Upper lobe of left lung (tissue), 6 donors: ENCODE measurements at regions not wholly inside any gene's neighbourhood (a gene's known extent, or its start where the extent isn't known, plus 50 kb on each side); places are given as distances from the start of the nearest gene placed in this dataset.

Source experiments
- ATAC-seq, 2 donors: fragments of 200-7000 bp; cut with Tn5 transposase; one replicate each; pipeline ENCODE4 v1.9.1; 2022; ENCODE audit warnings: mild to moderate bottlenecking in 2 of 2, moderate library complexity in 2 of 2; ENCODE audit not compliant: low FRiP score in 2 of 2
- DNase-seq, 2 donors: peaks; one replicate each; pipeline ENCODE4 v3.0.0-alpha.2; 2019 to 2020
- H3K27ac ChIP-seq, 4 donors: fragments of 200-600 bp; sonication (generic); one replicate each; pipeline ENCODE4 v1.5.1; 2016 to 2019
- H3K27me3 ChIP-seq, 4 donors: fragments of 200-600 bp; sonication (generic); one replicate each; pipeline ENCODE4 v1.5.1; 2017 to 2019
- H3K36me3 ChIP-seq, 4 donors: fragments of 200-600 bp; sonication (generic); one replicate each; pipeline ENCODE4 v1.5.1; 2016 to 2019
- H3K4me1 ChIP-seq, 4 donors: fragments of 200-600 bp; sonication (generic); one replicate each; pipeline ENCODE4 v1.5.1; 2018 to 2019
- H3K4me3 ChIP-seq, 4 donors: fragments of 200-600 bp; sonication (generic); one replicate each; pipeline ENCODE4 v1.5.1; 2017 to 2019; ENCODE audit warnings: mild to moderate bottlenecking in 2 of 4, moderate library complexity in 1 of 4
- H3K9me3 ChIP-seq, 4 donors: fragments of 200-600 bp; sonication (generic); one replicate each; pipeline ENCODE4 v1.5.1; 2018 to 2019
- EP300 ChIP-seq, 4 donors: sonication (generic); formaldehyde crosslinking; IDR thresholded peaks; one replicate each; pipeline ENCODE4 v1.5.1; 2017; ENCODE audit warnings: antibody characterized with exemption in 4 of 4, control low read depth in 2 of 4
- POLR2A ChIP-seq, 4 donors: fragments of 450-650 bp; IDR thresholded peaks; one replicate each; pipeline ENCODE4 v1.5.1; 2016 to 2017; ENCODE audit warnings: antibody characterized with exemption in 4 of 4, mild to moderate bottlenecking in 2 of 4
- POLR2AphosphoS5 ChIP-seq, 2 donors: sonication (generic); formaldehyde crosslinking; IDR thresholded peaks; one replicate each; pipeline ENCODE4 v1.5.1; 2017; ENCODE audit warnings: antibody characterized with exemption in 2 of 2
- WGBS, 2 donors: methylation state at CpG; one replicate each; pipeline ENCODE4 v1.1.5; 2017 to 2018; 5-methylcytosine and 5-hydroxymethylcytosine counted together
- TF ChIP-seq, protein P1 (sequence below), 6 experiments: fragments of 450-650 bp in 4 of 6; fragments of 200-600 bp in 2 of 6; sonication (generic) in 2 of 6; IDR thresholded peaks; one replicate each; pipeline ENCODE4 v1.5.1; 2016 to 2019; ENCODE audit warnings: antibody characterized with exemption in 6 of 6
- donor health status: DM: no; HTN: no; CAD: no; lungs with moderate emphysema.
- donor health status: DM: no; HTN: yes; CAD: no; lungs with severe emphysema.

DNA sequence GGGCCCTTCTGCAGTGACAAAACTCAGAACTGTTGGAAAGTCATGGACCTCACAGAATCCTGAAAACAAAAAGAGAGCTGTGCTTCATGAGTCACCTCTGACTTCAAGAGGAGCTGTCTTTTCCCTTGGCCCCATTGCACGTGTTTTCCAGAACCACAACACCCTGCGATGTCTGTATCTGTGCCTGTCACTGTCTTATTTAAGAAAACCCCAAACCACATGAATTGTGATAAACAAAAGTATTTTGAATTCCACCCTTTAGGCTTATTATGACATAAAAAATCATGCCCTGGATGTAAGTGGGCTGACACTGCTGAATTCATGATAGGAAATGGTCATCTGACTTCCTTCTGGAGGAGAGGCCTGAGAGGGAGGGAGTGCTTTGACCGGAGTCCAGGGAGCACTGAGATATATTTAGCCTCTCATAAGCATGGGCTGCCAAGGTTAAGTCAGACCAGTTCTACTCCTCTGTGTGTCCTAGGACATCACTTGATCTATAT lies 96.4 kb upstream of the DUSP22 start:
- no peaks in the 10 kb centered on the region for H3K27me3 ChIP-seq
- TF ChIP-seq POLR2AphosphoS5 (IDR thresholded peaks at IDR 0.05) (no peak), POLR2A (IDR thresholded peaks at IDR 0.05) (no peak), EP300 (IDR thresholded peaks at IDR 0.05) (no peak)
- TF ChIP-seq, protein P1, sequence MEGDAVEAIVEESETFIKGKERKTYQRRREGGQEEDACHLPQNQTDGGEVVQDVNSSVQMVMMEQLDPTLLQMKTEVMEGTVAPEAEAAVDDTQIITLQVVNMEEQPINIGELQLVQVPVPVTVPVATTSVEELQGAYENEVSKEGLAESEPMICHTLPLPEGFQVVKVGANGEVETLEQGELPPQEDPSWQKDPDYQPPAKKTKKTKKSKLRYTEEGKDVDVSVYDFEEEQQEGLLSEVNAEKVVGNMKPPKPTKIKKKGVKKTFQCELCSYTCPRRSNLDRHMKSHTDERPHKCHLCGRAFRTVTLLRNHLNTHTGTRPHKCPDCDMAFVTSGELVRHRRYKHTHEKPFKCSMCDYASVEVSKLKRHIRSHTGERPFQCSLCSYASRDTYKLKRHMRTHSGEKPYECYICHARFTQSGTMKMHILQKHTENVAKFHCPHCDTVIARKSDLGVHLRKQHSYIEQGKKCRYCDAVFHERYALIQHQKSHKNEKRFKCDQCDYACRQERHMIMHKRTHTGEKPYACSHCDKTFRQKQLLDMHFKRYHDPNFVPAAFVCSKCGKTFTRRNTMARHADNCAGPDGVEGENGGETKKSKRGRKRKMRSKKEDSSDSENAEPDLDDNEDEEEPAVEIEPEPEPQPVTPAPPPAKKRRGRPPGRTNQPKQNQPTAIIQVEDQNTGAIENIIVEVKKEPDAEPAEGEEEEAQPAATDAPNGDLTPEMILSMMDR (IDR thresholded peaks at IDR 0.05) = no peak
- no peak overlapping the region for H3K4me3 ChIP-seq
- H3K27ac ChIP-seq = peak overlapping the region in 2 of 4 donors; percentile 7 to 55
- 41 to 46% methylated on average over 3 of the region's 3 CpGs for WGBS, 2 donors
- H3K9me3 ChIP-seq = no peaks in the 10 kb centered on the region
- ATAC-seq (peak; percentile 8 to 80), DNase-seq (no peak)
- H3K4me1 ChIP-seq = peaks cover 7 to 13% (median 10%) of the 10 kb centered on the region in 4 donors
- no peaks in the 10 kb centered on the region for H3K36me3 ChIP-seq

DNA sequence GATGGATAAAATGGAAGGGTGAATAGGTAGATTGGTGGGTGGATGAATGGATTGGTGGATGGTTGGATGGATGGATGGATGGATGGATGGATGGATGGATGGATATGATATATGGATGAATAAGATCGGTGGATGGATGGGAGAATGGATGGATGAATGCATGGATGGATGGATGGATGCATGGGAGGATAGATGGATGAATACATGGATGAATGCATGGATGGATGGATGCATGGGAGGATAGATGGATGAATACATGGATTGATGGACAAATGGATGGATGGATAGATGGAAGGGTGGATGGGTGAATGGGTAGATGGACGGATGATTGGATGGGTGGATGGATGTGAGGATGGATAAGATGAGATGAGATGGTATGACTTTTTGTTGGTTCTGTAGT lies 95.7 kb upstream of the DUSP22 start:
- H3K27me3 ChIP-seq = no peaks in the 10 kb centered on the region
- H3K36me3 ChIP-seq = no peaks in the 10 kb centered on the region
- DNase-seq = no peak
- H3K4me1 ChIP-seq = peaks cover 7 to 13% (median 10%) of the 10 kb centered on the region in 4 donors
- 89 to 94% methylated on average over 2 of the region's 2 CpGs for WGBS, 2 donors
- H3K4me3 ChIP-seq = no peak overlapping the region
- TF ChIP-seq POLR2A (IDR thresholded peaks at IDR 0.05) (no peak), POLR2AphosphoS5 (IDR thresholded peaks at IDR 0.05) (no peak), EP300 (IDR thresholded peaks at IDR 0.05) (no peak)
- TF ChIP-seq, protein P1 (IDR thresholded peaks at IDR 0.05) = no peak
- ATAC-seq = no peak
- H3K27ac ChIP-seq = peak overlapping the region in 1 of 4 donors; percentile 55
- no peaks in the 10 kb centered on the region for H3K9me3 ChIP-seq

DNA sequence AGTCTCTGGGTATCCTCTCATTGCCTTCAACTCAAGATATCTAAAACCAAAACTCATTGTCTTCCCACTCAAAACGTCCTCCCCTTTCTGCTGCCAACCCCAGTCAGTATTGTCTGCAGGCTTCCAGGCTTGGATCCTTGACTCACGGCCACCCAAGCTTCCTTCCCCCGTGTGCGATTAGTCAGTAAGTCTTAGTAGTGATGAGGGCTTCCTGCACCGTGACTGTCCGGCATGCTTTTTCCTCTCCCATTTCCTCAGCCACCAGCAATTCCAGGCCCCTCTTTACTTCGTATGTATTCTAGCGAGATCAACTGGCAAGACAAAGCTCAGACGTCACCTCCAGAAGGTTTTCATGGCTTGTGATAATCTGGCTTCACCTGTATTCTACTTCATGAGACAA lies 88.6 kb upstream of the DUSP22 start:
- no peak overlapping the region for H3K4me3 ChIP-seq
- WGBS, 2 donors = 75 to 78% methylated on average over 9 of the region's 9 CpGs
- H3K9me3 ChIP-seq = no peaks in the 10 kb centered on the region
- H3K27me3 ChIP-seq = no peaks in the 10 kb centered on the region
- H3K36me3 ChIP-seq = no peaks in the 10 kb centered on the region
- no peak for ATAC-seq
- TF ChIP-seq POLR2AphosphoS5 (IDR thresholded peaks at IDR 0.05) (no peak), POLR2A (IDR thresholded peaks at IDR 0.05) (no peak)
- H3K4me1 ChIP-seq = no peaks in the 10 kb centered on the region
- no peak overlapping the region for H3K27ac ChIP-seq
- no peak for DNase-seq

DNA sequence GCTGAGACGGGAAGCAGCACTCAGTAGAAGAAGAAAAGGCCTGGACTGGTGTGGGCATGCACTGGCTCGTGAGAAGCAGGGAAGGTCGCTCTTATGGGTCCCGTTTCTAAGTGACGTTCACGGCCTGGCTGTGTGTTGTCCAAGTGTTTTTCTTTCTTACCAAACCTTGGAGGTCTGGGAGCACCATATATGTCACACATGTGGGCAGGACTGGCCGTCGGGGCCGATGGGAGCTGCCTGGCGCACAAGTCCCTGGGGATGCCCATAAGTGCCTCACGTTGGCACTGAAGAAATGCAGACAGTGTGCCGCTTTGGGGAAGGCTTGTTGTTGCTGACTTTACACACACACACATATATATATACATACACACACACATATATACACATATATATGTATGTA lies 86.0 kb upstream of the DUSP22 start:
- Histone ChIP-seq H3K27ac (no peak overlapping the region), H3K4me3 (no peak overlapping the region), H3K36me3 (no peaks in the 10 kb centered on the region), H3K27me3 (no peaks in the 10 kb centered on the region), H3K4me1 (no peaks in the 10 kb centered on the region), H3K9me3 (no peaks in the 10 kb centered on the region)
- ATAC-seq (no peak), DNase-seq (peak in 1 of 2 donors; percentile 68)
- 91% methylated on average over 9 to 12 of the region's 12 CpGs for WGBS, 2 donors
- no peak for TF ChIP-seq POLR2AphosphoS5 (IDR thresholded peaks at IDR 0.05)

DNA sequence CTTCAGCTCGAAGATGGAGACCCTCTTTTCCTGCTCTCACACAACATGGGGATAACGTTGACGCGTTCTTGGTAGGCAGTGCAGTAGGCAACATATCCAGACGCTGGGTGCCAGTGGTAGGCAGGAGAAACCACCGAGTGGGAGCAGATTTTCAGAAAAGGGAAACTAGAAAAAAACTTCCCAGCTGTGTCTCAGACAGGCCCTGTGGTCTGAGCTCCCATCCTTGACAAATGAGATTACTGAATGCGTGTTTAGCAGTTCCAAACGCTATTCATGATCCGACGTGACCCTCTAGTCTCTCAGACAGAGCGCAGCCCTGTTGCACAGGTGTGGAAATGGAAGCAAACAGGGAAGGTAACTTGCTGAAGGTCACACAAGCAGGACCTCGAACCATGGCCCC lies 83.9 kb upstream of the DUSP22 start:
- H3K4me3 ChIP-seq = no peak overlapping the region
- TF ChIP-seq POLR2A (IDR thresholded peaks at IDR 0.05) (no peak), EP300 (IDR thresholded peaks at IDR 0.05) (no peak), POLR2AphosphoS5 (IDR thresholded peaks at IDR 0.05) (no peak)
- TF ChIP-seq, protein P1 (IDR thresholded peaks at IDR 0.05) = no peak
- ATAC-seq = no peak
- no peak overlapping the region for H3K27ac ChIP-seq
- H3K27me3 ChIP-seq = no peaks in the 10 kb centered on the region
- H3K36me3 ChIP-seq = no peaks in the 10 kb centered on the region
- H3K4me1 ChIP-seq = no peaks in the 10 kb centered on the region
- H3K9me3 ChIP-seq = no peaks in the 10 kb centered on the region
- WGBS, 2 donors = 64 to 71% methylated on average over 12 of the region's 12 CpGs
- no peak for DNase-seq

DNA sequence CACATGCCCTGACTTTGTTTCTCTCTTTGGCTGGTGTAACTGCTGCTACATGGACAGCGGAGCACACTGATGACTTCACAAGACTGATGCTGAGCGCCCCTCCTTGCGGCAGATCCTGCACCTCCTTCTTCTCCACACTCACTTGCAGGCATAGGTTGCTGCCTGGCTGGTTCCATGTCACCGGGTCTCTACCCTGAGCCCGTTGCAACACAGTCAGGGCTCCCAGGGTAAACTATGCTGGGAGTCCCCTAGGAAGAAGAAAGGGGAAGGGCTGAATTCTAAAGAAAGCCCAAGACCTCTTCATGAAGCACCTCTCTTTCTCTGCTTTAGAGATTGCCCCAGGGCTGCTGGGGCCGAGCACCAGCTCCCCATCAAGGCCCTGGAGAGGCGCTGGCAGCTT lies 83.3 kb upstream of the DUSP22 start:
- DNase-seq = no peak
- no peak overlapping the region for H3K4me3 ChIP-seq
- no peaks in the 10 kb centered on the region for H3K27me3 ChIP-seq
- H3K27ac ChIP-seq = no peak overlapping the region
- 86 to 90% methylated on average over 7 of the region's 7 CpGs for WGBS, 2 donors
- TF ChIP-seq, protein P1 (IDR thresholded peaks at IDR 0.05) = no peak
- no peak for TF ChIP-seq POLR2A (IDR thresholded peaks at IDR 0.05)
- TF ChIP-seq POLR2AphosphoS5 (IDR thresholded peaks at IDR 0.05) = no peak
- TF ChIP-seq EP300 (IDR thresholded peaks at IDR 0.05) = no peak
- peaks cover 0 to under 1% (median 0%) of the 10 kb centered on the region in 4 donors for H3K9me3 ChIP-seq
- no peaks in the 10 kb centered on the region for H3K36me3 ChIP-seq
- ATAC-seq = no peak
- no peaks in the 10 kb centered on the region for H3K4me1 ChIP-seq
